CD14-positive monocyte (primary cell): ENCODE measurements at regions not wholly inside any gene's neighbourhood (a gene's known extent, or its start where the extent isn't known, plus 50 kb on each side); places are given as distances from the start of the nearest gene placed in this dataset.

Experiments
- DNase-seq, 3 donors: peaks; one replicate each; pipeline ENCODE4 v3.0.0-alpha.2; 2011 to 2022
- H2AFZ ChIP-seq: 2 replicates; pipeline ENCODE4 v1.6.0; 2012; ENCODE audit warnings: mild to moderate bottlenecking, low read depth, low read length, inconsistent platforms; ENCODE audit not compliant: insufficient read depth, poor library complexity, severe bottlenecking
- H3K27ac ChIP-seq, 2 donors: 1 replicate in 1 of 2; 2 replicates in 1 of 2; pipeline ENCODE4 v1.5.1; 2012 to 2013; ENCODE audit warnings: low read length in 2 of 2, control low read depth in 1 of 2, inconsistent platforms in 1 of 2, low read depth in 1 of 2, mild to moderate bottlenecking in 1 of 2
- H3K27me3 ChIP-seq, 2 donors: one replicate each; pipeline versions ENCODE4 v1.6.0 to v1.6.1; 2011 to 2013; ENCODE audit warnings: low read length in 2 of 2; ENCODE audit not compliant: control insufficient read depth in 2 of 2, insufficient read depth in 2 of 2
- H3K36me3 ChIP-seq, 2 donors: replicated peaks in 1 of 2; 1 replicate in 1 of 2; 2 replicates in 1 of 2; pipeline versions ENCODE4 v1.5.1 to v1.6.1; 2012 to 2013; ENCODE audit warnings: low read length in 2 of 2, control low read depth in 1 of 2, inconsistent platforms in 1 of 2, mild to moderate bottlenecking in 1 of 2; ENCODE audit not compliant: insufficient read depth in 2 of 2, control insufficient read depth in 1 of 2
- H3K4me1 ChIP-seq, 2 donors: 1 replicate in 1 of 2; 2 replicates in 1 of 2; pipeline versions ENCODE4 v1.5.1 to v1.6.1; 2012 to 2013; ENCODE audit warnings: low read length in 2 of 2, control low read depth in 1 of 2, inconsistent platforms in 1 of 2, mild to moderate bottlenecking in 1 of 2, moderate library complexity in 1 of 2; ENCODE audit not compliant: insufficient read depth in 2 of 2, control insufficient read depth in 1 of 2
- H3K4me2 ChIP-seq: replicated peaks from 2 replicates; pipeline ENCODE3; 2012; ENCODE audit warnings: low read length, moderate library complexity, mild to moderate bottlenecking; ENCODE audit not compliant: poor library complexity, severe bottlenecking; ENCODE audit errors: extremely low read depth
- H3K4me3 ChIP-seq, 3 experiments: fragments of 200-600 bp in 1 of 3; sonication (generic) in 1 of 3; replicated peaks in 1 of 3; 1 replicate in 2 of 3; 2 replicates in 1 of 3; pipeline ENCODE4 v1.5.1; 2011 to 2013; ENCODE audit warnings: low read length in 3 of 3, mild to moderate bottlenecking in 3 of 3, control low read depth in 2 of 3, low read depth in 2 of 3, inconsistent platforms in 1 of 3, moderate library complexity in 1 of 3
- H3K79me2 ChIP-seq: 2 replicates; pipeline ENCODE4 v1.6.0; 2012; ENCODE audit warnings: mild to moderate bottlenecking, control low read depth, inconsistent platforms, low read length, moderate library complexity; ENCODE audit not compliant: insufficient read depth
- H3K9ac ChIP-seq: 2 replicates; pipeline ENCODE4 v1.6.0; 2017; ENCODE audit warnings: low read length, mild to moderate bottlenecking; ENCODE audit not compliant: insufficient read depth, poor library complexity, severe bottlenecking
- H3K9me3 ChIP-seq, 2 donors: replicated peaks in 1 of 2; 1 replicate in 1 of 2; 2 replicates in 1 of 2; pipeline versions ENCODE4 v1.5.1 to v1.6.1; 2012 to 2013; ENCODE audit warnings: low read length in 2 of 2, control low read depth in 1 of 2; ENCODE audit not compliant: control insufficient read depth in 1 of 2, insufficient read depth in 1 of 2
- H4K20me1 ChIP-seq: 2 replicates; pipeline ENCODE4 v1.6.0; 2012; ENCODE audit warnings: mild to moderate bottlenecking, low read length, control low read depth, moderate library complexity; ENCODE audit not compliant: insufficient read depth
- H3K27ac Mint-ChIP-seq, 7 donors: one replicate each; pipeline ENCODE4 v1.8.0; 2020; ENCODE audit warnings: mild to moderate bottlenecking in 7 of 7, mixed read lengths in 7 of 7, moderate library complexity in 6 of 7, inconsistent platforms in 2 of 7
- H3K27me3 Mint-ChIP-seq, 3 donors: one replicate each; pipeline ENCODE4 v1.8.0; 2021 to 2022; ENCODE audit warnings: low read depth in 3 of 3, mild to moderate bottlenecking in 3 of 3, mixed read lengths in 3 of 3, moderate library complexity in 3 of 3, inconsistent platforms in 1 of 3
- H3K36me3 Mint-ChIP-seq, 2 donors: one replicate each; pipeline ENCODE4 v1.8.0; 2020; ENCODE audit warnings: mixed read lengths in 2 of 2, inconsistent platforms in 1 of 2, mild to moderate bottlenecking in 1 of 2
- H3K4me1 Mint-ChIP-seq: one replicate; pipeline ENCODE4 v1.8.0; 2020; ENCODE audit warnings: mild to moderate bottlenecking, mixed read lengths
- H3K4me3 Mint-ChIP-seq, 2 donors: one replicate each; pipeline ENCODE4 v1.8.0; 2020; ENCODE audit warnings: mild to moderate bottlenecking in 2 of 2, mixed read lengths in 2 of 2, moderate library complexity in 1 of 2
- H3K9me3 Mint-ChIP-seq, 7 donors: one replicate each; pipeline ENCODE4 v1.8.0; 2020 to 2022; ENCODE audit warnings: mixed read lengths in 7 of 7, mild to moderate bottlenecking in 6 of 7, moderate library complexity in 6 of 7, inconsistent platforms in 2 of 7
- CTCF ChIP-seq: fragments of 200-600 bp; IDR thresholded peaks from one replicate; pipeline ENCODE4 v1.8.0; 2022; ENCODE audit warnings: antibody characterized with exemption, mild to moderate bottlenecking
- WGBS: methylation state at CpG from one replicate; pipeline ENCODE4 v1.1.5; 2013; ENCODE audit warnings: missing lambda C conversion rate; ENCODE audit not compliant: insufficient coverage; 5-methylcytosine and 5-hydroxymethylcytosine counted together
- intact Hi-C, 2 donors: fragments of 100-400 bp; cut with micrococcal nuclease; formaldehyde crosslinking; loops; one replicate each; pipeline versions ENCODE4 v1.15.0 to v1.15.1; 2023

GRCh38 chr2:58448845-58449244, 207.7 kb upstream of the FANCL start:
- Mint-ChIP-seq H3K27me3 (peaks cover 0 to 2% (median 0%) of the 10 kb centered on the region in 3 donors), H3K36me3 (no peaks in the 10 kb centered on the region), H3K4me1 (peaks cover 23% of the 10 kb centered on the region), H3K27ac (peak overlapping the region in 2 of 7 donors; percentile 4 to 63), H3K4me3 (no peak overlapping the region), H3K9me3 (no peaks in the 10 kb centered on the region)
- no peaks in the 10 kb centered on the region for H4K20me1 ChIP-seq
- H3K9ac ChIP-seq, result no peak overlapping the region
- H3K4me2 ChIP-seq, result no peak overlapping the region
- no CpG with 5 or more reads among the region's 2 CpGs for WGBS
- TF ChIP-seq CTCF, result no peak
- H2AFZ ChIP-seq, result no peak overlapping the region
- H3K27ac ChIP-seq, result peak overlapping the region in 1 of 2 donors; percentile 16
- no peaks in the 10 kb centered on the region for H3K27me3 ChIP-seq
- no peak overlapping the region for H3K4me3 ChIP-seq
- no peak for DNase-seq
- no peaks in the 10 kb centered on the region for H3K36me3 ChIP-seq
- H3K79me2 ChIP-seq, result no peaks in the 10 kb centered on the region
- intact Hi-C loops, result no loop called here
- no peaks in the 10 kb centered on the region for H3K9me3 ChIP-seq
- peaks cover 5 to 16% of the 10 kb centered on the region in 2 donors for H3K4me1 ChIP-seq

- Mint-ChIP-seq H3K4me1 (peaks cover 23% of the 10 kb centered on the region), H3K9me3 (no peaks in the 10 kb centered on the region), H3K36me3 (no peaks in the 10 kb centered on the region), H3K27ac (peak overlapping the region in 2 of 7 donors; percentile 3 to 64), H3K27me3 (peaks cover 0 to 2% (median 0%) of the 10 kb centered on the region in 3 donors), H3K4me3 (peak overlapping the region in 1 of 2 donors; percentile 12)
- Histone ChIP-seq H3K4me1 (peaks cover 5 to 16% of the 10 kb centered on the region in 2 donors), H3K79me2 (no peaks in the 10 kb centered on the region), H3K36me3 (no peaks in the 10 kb centered on the region), H3K9ac (no peak overlapping the region), H4K20me1 (no peaks in the 10 kb centered on the region), H2AFZ (no peak overlapping the region), H3K27me3 (no peaks in the 10 kb centered on the region), H3K4me3 (no peak overlapping the region), H3K4me2 (no peak overlapping the region), H3K27ac (no peak overlapping the region), H3K9me3 (no peaks in the 10 kb centered on the region)
- peak in 1 of 3 donors; percentile 18 for DNase-seq
- intact Hi-C loops, result no loop called here
- TF ChIP-seq CTCF, result no peak
- WGBS, result 27% methylated on average over 5 of the region's 6 CpGs
These were observed 207.0 kb upstream of the FANCL start for GRCh38 chr2:58448065-58448507.
